LNCAP (cell line): ENCODE measurements at regions not wholly inside any gene's neighbourhood (a gene's known extent, or its start where the extent isn't known, plus 50 kb on each side); places are given as distances from the start of the nearest gene placed in this dataset.

Source experiments
- TF ChIP-seq, protein P1 (sequence below): fragments of 450-650 bp; IDR thresholded peaks from 2 replicates; pipeline ENCODE4 v1.5.1; 2017; ENCODE audit warnings: mild to moderate bottlenecking

DNA sequence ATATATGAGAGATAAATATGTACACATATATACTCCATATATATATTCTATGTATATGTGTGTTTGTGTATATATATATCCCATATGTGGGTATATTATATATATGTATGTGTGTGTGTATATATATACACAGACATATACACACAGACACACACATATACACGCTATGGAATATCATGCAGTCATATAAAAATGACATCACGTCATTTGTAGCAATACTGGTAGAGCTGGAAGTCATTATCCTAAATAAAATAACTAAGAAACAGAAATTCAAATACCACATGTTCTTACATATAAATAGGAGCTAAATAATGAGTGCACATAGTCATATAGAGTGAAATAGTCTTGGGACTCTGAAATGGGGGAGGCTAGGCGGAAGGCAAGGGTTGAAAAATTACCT, 1000.2 kb downstream of the LRFN5 start:
- TF ChIP-seq, protein P1, sequence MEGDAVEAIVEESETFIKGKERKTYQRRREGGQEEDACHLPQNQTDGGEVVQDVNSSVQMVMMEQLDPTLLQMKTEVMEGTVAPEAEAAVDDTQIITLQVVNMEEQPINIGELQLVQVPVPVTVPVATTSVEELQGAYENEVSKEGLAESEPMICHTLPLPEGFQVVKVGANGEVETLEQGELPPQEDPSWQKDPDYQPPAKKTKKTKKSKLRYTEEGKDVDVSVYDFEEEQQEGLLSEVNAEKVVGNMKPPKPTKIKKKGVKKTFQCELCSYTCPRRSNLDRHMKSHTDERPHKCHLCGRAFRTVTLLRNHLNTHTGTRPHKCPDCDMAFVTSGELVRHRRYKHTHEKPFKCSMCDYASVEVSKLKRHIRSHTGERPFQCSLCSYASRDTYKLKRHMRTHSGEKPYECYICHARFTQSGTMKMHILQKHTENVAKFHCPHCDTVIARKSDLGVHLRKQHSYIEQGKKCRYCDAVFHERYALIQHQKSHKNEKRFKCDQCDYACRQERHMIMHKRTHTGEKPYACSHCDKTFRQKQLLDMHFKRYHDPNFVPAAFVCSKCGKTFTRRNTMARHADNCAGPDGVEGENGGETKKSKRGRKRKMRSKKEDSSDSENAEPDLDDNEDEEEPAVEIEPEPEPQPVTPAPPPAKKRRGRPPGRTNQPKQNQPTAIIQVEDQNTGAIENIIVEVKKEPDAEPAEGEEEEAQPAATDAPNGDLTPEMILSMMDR: no peak

DNA sequence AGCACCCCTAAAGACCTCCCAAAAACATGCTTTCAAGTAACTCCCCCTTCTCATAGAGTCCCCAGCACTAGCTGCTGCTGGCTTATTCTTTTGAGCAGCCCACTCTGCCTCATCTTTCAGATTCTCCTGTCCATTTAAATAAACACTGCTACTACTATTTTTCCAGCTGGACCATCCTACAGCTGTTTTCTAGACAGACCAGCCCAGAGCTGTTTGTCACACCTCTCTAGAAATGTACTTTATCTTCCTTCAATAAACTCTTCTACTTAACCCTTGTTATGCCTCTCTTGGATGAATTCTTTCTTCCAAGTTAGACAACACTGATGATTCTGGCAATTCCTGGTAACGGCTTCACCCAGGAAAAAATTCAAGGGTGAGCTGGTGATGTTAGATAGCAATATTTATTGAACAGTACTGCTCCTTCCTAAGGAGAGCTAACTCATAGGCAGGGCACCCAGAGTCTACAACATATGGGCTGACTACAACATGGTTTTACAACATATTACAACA, 995.7 kb downstream of the LRFN5 start:
- TF ChIP-seq, protein P1: no peak

DNA sequence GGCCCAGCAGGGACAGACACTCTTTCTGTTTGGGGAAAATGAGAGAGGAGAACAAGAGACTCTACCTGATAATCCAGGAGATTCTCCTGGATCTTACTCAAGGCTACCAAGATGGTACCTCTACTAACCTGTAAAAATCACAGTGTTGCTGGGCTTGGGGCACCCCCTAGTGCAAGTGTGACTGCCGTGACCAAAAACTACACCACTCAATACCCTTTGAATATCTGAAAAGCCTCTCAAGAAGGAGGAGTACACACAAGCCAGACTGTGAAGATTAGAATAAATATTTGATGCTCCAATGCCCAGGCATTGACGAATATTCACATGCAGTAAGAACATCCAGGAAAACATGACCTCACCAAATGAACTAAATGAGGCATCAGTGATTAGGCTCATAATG, 965.4 kb downstream of the LRFN5 start:
- TF ChIP-seq, protein P1: no peak

DNA sequence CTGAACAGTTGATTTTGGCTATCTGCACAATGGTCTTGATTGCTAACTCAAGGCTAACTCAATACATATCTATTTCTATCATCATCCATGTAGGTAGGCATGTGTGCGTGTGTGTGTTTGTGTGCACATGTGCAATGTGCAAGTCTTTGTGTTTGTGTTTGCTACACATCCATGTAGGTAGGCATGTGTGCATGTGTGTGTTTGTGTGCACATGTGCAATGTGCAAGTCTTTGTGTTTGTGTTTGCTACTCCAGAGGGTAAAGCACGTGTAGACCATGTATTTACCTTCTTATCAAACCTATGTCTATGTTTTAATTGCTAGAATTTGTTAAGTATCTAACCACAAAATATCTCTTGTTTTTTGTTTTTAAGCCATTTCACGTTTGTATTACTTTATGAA, 962.6 kb downstream of the LRFN5 start:
- TF ChIP-seq, protein P1: no peak

DNA sequence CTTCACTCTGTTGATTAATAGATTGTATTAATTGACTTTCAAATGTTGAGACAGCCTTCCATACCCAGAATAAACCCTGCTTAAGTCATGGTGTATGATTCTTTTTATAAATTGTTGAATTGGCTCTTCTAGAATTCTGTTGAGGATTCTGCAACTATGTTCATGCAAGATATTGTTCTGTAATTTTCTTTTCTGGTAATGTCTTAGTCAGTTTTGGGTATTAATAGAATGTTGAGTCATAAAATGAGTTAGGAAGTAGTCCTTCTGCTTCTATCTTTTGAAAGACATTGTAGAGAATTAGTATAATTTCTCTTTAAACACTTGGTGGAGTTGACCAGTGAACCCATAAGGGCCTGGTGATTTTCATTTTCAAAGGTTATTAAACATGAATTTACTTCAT, 958.9 kb downstream of the LRFN5 start:
- TF ChIP-seq, protein P1: no peak

DNA sequence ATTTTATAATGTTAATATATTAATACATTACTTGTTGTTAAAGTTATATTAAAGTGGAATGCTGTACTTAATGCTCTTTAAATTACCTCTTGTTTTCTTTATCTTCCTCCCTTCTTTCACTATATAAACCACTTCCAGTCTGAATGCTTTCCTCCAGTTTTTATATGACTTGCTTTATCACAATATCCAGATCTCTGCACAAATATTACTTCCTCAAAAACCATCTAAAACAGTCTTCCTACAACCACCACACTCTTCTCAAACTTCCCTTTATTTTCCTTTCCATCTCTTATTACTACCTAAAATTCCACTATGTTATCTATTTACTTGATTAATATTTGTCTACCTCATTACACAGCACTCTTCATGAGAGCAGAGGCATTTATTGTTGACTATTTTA, 956.6 kb downstream of the LRFN5 start:
- TF ChIP-seq, protein P1: no peak

DNA sequence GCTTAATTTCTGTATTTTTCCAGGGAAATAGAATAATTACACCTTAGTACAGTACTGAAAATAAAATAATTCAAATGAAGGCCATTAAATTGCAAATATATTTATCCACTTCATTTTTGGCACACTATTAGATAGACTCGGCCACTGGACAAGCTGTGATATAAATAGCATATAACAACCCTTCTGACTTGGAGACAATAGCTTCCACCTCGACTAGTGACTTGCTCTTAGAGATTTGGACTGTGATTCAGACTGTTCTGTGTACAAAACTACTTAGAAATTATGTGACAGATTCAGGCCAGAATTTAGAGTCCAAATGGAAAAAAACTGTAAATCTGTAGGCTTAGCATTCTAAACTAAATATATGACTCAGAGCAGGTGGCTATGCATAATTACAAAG, 949.9 kb downstream of the LRFN5 start:
- TF ChIP-seq, protein P1: no peak

DNA sequence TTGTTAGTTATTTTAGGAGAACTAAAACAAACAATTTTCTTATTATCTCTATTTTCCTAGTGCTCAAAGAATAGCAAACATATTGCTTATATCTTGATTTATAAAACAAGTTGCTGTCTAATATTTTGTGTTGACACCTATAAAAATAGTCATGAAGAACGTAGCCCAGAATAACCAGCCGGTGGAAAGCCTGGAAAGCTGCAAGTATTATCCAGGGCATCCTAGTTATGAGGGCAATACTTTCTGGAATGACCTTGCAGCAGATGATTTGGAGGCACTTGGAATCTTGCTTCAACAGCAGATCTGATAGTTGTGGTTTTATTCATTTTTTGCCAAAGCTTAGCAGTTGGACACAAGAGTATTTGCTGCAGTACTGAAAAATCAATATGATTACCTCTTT, 948.7 kb downstream of the LRFN5 start:
- TF ChIP-seq, protein P1: no peak
